Fibroblast of skin of left quadriceps (primary cell): ENCODE measurements at regions not wholly inside any gene's neighbourhood (a gene's known extent, or its start where the extent isn't known, plus 50 kb on each side); places are given as distances from the start of the nearest gene placed in this dataset.
A peak's percentile ranks its signal among the peaks of the same experiment; 100 is the strongest.

Source experiments
- DNase-seq, 2 experiments: peaks; one replicate each; pipeline ENCODE4 v3.0.0-alpha.2; 2013; ENCODE audit warnings: low read depth in 2 of 2

DNA sequence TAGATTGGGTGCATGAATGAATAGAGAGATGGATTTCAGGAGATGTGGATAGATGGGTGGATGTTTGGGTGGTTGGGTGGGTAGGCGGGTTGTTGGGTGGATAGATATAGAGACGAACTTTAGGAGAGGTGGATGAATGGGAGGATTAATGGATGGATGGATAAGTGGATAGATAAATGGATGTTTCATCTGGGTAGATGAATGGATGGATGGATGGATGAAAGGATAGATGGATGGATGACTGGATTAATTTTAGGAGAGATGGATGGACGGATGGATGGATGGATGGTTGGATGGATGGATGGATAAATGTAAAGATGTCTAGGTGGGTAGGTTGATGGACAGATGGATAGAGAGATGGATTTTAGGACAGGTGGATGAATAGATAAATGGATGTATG is 511.3 kb downstream of the MIAT start:
- no peak for DNase-seq

DNA sequence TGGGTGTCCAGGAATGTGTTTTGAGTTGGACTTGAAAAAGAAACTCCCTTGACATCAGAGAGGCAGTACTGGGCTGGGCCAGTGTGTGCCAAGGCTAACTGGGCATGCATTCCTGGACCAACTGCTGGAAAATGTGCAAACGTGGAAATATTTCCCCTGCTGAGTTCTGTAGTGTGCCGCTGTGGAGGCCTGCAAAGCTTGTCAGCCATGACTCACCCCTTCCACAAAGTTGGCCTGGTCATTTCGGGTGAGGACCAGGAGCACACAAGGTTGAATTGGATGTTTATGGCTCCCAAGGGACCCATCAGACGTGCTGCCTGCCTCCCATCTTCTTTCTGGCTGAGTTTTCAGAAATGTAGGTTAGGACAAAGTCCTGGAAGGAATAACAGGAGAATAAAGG is 513.1 kb downstream of the MIAT start:
- peak; percentile 73 to 79 for DNase-seq

DNA sequence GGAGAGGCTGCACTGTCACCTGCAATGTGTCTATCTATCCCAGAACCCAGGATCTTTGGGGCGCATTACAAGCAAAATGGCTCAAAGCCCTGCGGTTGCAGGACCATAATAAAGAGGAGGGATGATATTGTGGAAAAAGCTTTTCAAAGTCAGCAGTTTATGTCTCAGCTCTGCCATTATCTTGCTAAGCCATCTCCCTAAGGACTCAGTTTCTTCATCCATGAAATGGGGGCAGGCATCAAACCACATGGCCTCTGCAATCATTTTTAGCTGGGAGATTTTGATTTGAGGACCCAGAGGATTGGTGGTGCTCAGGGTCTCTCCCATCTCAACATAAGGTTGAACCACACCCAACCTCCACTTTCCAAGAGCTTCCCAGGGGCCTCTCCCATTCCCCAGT is 513.8 kb downstream of the MIAT start:
- no peak for DNase-seq

DNA sequence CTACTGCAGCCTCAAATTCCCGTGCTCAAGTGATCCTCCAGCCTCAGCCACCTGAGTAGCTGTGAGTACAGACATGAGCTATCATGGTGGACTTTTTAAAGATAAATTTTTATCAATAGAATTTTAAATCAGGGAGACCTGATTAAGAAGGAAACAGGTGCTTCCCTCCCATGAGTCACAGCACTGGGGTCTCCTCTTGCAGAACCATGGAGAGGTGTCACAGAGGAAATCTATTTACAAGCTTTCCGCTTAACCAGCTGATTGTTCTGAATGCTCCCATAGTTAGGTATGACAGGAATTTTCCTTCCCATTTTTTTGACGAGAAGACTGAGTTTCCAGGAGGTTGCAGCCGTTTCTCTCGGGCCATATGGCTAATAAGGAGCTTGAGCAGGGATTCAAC is 516.1 kb downstream of the MIAT start:
- DNase-seq: no peak

DNA sequence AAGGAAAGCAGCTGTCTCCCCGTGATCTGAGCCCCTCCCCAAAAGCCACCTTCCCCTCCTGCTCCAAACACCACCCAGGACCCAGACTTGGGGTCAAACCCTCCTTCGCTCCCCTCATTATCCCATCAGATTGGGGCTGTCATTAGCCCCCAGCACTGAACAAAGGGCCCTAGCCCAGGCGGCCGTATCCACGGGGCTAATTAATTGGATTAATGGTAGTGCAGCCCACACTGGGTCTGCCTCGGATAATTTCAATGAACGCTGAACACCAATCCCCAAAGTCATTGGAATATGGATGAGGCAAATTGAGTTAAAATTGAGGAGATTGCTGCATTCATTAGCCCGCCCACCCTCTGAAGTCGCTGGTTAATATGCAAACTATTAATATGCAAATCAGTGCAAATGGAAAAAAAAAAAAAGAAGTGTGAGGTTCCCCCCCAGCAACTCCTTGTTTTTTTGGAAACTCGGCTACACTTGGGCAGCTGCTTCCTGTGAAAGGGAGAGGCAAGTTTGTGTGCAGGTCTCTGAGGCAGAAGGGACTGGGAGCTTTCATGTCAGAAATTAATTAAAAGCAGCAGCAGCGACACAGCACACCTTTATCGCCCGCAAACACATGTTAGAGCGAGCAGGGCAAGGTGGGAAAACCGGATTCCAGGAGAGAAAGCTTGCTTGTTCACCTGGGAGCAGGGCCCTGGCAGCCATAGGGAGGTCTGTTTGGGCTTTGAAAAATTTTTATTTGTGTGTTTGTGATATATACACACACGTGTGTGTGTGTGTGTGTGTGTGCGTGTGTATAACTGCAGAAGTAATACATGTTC is 517.8 kb downstream of the MIAT start:
- no peak for DNase-seq

DNA sequence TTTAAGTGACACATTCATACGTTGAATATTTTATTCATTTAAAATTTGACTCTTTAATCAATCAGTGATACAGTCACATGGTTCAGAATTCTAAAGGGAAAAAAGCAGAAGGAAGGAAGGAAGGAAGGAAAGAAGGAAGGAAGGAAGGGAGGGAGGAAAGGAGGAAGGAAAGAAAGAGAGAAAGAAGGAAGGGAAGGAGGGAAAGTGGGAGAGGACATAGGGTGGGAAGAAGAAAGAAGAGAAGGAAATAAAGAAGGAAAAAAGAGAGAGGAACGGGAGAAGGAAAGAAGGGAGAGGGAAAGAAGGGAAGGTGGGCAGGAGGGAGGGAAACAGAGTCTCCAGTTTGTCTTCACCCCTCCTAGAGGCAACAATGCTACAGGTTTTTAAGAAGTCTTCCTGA is 518.6 kb downstream of the MIAT start:
- DNase-seq: no peak

DNA sequence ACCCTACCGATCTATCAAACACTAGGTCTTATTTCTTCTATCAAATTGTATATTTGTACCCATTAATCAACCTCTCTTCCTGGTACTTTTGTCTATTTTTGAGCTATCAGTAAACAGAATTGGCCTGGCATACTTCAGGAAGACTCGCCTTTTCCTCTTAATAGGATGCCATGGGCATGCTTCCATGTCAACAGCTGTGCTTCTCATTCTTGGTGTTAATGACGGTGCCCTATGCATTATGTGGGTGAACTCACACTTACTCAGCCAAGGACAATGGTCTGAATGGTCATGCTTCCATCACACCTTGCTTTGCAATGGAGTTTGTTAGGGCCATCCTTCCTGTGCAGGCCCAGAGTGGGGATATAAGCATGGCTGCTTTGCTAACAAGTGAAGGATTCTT is 521.8 kb downstream of the MIAT start:
- DNase-seq: no peak

DNA sequence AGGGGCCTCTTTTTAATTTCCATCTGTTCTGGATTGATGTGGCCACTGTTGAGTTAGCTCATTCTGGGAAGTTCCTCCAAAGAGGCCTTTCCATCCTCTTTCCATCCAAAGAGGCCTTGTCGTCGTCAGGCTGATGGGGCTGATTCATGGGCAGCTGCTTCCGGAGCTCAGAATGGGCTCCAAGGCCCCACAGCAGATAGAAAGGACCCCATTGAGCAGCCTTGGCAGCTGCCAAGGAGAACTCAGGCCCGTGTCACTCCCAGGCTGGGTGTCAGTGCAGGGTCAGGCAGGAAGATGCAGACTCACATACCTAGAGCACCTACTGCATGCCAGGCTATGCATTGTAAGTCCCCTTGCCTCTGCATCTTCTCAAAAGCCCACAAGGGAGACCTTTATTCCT is 524.1 kb downstream of the MIAT start:
- DNase-seq: no peak

DNA sequence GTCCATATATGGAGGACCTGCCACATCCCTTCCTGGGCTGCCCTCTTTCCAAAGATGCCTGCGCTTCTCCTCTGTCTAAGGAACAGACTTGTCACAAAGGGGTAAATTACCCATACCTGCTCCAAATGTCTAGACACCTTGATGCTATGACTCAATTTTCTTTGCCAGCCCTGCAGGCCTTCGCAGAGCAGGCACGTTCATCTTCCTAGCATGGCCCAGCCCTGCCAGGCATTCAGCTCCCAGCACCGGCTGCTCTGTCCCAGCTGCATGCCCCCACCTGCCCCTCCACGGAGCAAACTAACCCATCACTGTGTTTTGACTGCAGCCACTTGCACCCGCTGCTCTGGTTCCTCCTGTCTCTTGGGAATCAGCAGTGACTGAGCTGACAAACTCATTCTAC is 526.1 kb downstream of the MIAT start:
- no peak for DNase-seq

DNA sequence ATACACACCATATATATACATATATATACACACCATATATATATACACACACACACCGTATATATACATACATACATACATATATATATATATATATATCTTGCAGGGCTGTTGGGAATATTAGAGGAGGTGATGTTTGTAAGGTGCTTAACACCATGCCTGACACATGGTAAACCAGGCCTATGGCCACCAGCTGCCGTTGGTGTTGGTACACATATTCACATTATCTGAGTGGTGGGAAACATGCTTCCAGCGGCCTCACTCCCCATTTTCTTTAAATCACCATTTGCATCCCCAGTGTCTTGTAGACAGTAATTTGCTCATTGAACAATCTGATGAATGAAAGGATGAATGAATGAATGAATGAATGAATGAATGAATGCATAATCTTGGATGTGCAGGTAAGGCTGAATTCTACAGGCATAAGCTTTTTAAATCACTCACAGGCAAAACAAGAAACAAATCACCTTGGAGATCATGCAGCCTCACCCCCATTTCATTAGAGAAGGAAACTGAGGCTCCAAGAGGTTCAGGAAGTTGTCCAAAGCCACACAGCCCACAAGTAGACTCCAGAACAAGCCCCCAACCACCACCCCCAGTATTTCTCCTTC is 527.8 kb downstream of the MIAT start:
- DNase-seq: no peak

DNA sequence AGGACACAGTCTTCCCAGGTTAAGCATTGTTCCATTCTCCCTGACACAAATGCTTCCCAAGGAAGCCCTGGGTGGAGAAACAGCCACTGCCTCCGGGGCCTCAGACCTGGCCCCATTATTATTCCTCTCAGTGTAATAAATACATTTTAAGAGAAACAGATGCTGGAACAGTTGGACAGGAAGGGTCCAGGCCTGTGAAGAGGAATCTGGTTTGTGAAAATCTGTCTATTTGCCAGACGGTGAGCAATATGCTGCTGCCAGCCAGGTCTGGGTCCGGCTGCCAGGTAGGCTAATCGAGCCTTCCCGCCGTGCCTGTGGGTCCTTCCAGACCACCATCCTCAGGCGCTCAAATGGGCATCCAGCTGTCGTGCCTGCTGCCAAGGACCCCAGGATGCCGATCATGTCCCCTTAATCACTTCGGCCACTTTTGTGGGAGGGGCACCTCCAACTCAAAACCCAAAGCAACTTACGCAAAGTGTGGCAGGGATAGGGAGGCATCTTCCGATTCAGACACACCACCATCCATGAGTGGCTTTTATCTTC is 528.4 kb downstream of the MIAT start:
- DNase-seq: no peak

DNA sequence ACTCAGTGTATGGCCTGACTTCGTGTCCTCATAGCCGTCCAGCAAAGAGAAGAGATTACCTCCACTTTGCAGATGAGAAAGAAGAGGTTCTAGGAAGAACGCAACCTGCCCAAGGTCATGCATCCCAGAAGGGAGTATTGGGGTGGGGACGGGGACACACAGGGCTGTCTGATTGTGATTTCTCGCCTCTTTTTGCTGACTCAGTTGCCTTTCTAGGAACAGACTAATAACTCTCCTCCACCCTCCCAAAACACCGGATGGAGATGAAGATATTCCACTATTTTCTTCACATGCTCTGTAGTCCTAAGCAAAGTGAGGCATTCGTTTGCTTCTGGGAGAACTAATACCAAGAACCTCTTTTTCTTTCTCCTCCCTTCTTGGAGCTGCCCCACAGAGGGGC is 529.3 kb downstream of the MIAT start:
- DNase-seq: no peak

DNA sequence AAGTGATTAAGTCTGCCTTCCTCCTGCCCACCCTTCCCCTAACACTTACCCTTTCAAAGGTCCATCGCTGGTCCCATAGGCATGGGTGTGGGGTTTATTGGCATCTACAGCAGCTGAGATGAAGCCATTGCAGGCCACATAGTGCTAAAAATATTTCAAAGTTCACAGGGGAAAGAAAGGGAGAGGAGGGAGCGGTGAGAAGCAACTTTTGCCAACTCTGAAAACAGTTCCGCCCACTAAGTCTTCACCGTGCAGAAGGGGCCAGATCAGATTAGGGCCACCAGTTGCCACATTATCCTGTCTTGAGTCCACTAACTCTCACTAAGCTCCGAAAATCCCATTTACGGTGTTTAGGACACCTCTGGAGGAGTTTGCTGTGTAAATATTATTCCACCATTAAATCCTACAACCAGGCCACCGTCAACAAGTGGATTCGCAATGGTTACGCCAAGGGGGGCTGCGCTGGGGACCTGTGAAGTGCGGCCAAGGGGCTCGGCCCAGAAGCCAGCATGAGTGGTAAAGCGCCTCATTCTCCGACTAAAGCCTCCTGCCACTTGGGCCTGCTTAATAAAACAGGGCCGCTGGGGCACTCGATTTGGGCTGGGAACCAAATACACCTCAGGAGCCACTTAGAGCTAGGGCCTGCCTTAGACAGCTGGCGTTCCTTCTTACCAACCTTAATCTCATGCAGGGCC is 534.9 kb downstream of the MIAT start:
- DNase-seq: no peak

DNA sequence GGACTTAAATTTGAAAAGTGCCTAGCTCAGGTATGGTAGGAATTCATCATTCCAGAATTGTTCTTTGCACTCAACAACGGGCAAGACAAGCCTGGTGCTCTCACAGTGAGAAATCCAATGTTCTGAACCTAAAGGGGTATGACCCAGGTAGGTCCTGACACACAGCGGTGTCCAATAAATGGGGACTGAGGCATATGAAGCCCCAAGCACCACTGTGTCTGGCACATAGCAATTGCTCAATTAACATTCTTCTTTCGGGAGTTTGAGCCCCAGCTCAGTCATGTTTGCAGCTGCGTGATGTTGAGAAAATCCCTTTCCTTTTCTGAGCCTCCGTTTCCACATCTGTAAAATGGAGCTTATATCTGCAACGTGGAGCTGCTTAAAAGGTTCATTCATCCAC is 535.8 kb downstream of the MIAT start:
- no peak for DNase-seq

DNA sequence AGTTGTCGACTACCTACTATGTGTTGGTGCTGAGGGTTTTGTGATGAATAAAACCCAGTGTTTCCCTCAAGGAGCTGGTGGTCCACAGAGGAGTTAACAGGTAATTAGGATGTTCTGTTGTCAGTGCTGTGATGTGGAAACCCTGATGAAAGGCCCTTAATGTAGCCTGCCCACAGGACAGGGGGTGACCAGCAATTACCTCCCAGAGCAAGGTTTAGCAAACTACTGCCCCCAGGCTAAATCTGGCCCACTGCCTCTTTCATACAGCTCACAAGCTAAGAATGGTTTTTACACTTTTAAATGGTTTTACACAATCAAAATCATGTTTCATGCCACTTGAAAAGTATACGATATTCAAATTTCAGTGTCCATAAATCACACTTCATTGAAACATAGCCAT is 536.2 kb downstream of the MIAT start:
- no peak for DNase-seq

DNA sequence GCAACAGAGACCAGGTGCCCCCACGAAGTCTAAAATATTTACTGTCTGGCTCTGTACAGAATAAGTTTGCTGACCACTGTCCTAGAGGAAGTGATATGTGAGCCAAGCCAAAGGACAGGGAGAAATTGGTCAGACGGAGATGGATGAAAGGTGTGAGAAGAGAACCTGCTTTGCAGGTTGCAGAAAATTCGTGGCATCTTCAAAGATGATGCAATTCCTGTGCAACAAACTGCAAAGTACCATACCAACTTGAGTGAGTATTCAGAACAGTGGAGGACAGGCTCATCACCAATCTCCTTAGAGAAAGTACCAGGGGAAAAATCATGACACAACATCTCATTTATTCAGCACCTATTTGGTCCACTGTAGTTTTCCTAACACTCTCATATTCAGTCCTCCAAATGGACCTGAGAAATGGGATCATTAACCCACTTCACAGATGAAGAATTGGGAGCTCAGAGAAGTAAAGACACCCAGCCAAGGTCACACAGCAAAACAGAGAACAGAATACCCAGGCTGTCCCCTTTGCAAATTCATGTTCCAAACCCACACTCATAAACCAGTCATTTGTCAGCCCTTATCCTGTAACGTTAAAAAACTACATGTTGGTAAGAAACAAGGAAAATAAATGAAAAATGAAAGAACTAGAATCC is 536.8 kb downstream of the MIAT start:
- no peak for DNase-seq

DNA sequence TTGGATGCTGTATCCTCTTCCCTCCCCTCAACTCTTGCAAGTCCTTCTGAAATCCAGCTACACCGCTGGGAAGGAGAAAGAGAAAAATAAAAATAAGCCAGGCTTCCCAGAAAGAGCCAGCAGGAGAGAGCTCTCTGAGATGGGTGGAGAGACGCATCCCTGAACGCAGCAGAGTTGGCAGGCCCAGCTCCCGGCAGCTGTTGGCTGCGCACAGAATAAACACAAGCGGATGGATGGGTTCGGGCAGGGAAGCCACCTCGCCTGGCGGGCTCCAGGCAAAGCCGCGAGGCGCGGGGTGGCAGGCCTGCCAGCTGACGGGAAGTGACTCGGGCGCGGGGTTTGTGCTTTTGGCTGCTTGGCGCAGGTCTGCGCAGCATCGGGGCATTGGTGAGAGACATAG is 537.7 kb downstream of the MIAT start:
- DNase-seq: no peak

DNA sequence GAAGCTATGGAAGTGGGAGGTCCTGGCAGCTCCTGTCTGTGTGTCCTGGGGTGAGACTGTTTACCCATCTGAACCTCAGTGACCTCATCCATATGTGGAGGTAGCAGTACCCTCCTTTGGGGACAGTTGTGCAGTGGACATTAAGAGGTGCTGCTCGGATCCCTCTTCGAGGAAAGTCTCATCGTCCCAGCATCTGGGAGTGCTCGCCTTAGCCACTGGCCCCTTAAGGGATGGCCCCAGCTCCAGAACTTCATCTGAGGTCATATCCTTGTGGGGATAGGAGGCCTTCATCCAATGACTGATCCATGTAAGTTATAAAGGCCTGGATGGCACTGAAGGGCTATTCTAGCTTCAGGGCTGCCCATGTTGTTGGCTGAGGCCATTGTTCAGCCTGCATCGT is 538.1 kb downstream of the MIAT start:
- DNase-seq: no peak

DNA sequence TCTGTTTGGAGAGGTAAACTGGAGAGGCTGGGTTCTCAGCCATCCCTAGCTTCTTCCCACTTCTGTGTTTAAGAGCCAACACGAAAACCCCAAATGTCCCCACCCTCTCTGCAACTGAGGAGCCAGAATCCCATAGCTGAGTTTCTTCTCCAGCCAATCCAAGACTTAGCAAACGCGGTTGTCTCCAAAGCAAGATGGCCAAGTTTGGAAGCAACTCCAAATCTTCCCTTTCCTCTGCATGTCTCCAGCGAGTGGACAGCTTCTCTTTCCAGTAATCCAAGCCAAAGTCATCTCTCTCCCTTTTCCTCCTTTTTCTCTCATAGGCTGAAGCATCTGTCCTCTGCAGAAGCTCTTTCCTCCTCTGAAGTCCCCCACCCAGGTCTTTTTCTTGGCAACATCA is 539.2 kb downstream of the MIAT start:
- DNase-seq: no peak

DNA sequence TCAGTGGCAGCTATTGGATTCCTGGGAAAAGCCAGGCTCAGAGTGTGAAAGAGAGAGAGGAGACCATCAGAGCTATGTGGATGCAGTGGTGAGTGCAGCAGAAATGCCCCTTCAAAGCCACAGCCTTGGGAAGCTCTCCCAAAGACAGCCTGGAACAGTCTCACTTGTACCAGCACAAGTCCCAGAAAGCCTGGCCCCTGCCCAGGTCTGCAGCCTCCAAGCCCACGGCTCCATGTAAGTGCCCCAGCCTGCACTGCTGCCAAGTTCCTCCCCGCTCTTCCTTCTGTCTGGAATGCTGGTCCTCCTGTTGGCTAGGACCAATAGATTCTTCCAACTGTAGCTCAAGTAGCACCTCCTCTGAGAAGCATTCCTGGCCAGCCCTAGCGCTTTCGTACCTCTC is 539.7 kb downstream of the MIAT start:
- no peak for DNase-seq

DNA sequence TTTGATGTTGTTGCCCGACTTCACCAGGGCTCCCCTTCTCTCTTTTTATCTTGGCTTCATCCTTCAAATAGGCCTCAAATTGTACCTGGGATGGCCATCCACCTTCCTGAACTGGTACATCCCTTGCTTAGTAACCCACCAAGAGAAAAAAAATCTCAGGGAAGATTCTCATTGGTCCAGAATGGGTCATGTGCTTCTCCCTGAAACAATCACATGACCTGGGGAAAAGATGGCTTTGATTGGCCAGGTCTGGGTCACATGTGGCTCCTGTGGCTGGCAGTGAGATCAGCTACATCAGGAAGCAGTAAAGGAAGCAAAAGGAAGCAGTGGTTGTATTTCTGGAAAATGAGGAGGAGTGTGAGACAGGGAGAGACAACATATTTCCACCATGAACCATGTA is 540.2 kb downstream of the MIAT start:
- no peak for DNase-seq

DNA sequence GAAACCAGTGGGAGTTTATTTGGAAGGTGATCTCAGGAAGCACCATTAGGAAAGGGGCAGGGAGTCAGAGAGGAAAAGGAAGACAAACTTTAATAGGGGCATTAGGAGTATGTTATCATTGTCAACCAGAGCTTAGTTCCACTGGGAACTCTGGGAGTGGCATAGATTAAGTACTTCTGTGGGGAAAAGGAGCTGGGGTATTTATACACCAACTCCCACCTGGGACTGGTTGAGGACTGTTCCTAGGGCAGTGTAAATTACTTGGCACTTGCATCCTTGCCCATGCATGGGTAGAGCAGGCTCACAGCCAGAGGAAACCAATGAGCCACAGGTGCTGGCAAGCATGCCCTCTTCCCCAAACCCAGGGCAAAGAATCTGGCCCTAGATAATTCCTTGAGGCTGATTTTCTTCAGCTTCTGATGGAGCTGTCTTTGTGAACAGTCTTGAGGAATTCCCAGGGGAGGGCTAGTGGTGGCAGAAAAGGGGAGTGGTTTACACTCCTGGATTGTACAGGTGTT is 541.2 kb downstream of the MIAT start:
- DNase-seq: no peak
